SK-N-SH (cell line): ENCODE measurements at regions not wholly inside any gene's neighbourhood (a gene's known extent, or its start where the extent isn't known, plus 50 kb on each side); places are given as distances from the start of the nearest gene placed in this dataset.

ENCODE experiments used
- CTCF ChIA-PET: fragments of 300-600, 350-600 bp; formaldehyde crosslinking; extraction: SDS; loops from one replicate; lab custom pipeline; 2021; lab: Yijun Ruan, JAX
- POLR2A ChIA-PET: fragments of 350-600 bp; sonication (Branson Sonifier 250); formaldehyde crosslinking; extraction: SDS; loops from one replicate; lab custom pipeline; 2020; ENCODE audit warnings: antibody characterized with exemption, inconsistent platforms; lab: Yijun Ruan, JAX
- DNase-seq: peaks from one replicate; pipeline ENCODE4 v3.0.0; 2012
- H2AFZ ChIP-seq: fragments of 200-600 bp; sonication (generic); 2 replicates; pipeline ENCODE4 v1.8.1; 2016; ENCODE audit warnings: antibody characterized with exemption, mild to moderate bottlenecking, low read depth
- H3F3A ChIP-seq: fragments of 200-600 bp; sonication (generic); replicated peaks from 2 replicates; pipeline ENCODE3; 2016; ENCODE audit warnings: antibody characterized with exemption, mild to moderate bottlenecking; ENCODE audit not compliant: insufficient read depth
- H3K27ac ChIP-seq, 2 experiments: fragments of 200-500 bp in 1 of 2; fragments of 200-600 bp in 1 of 2; sonication (Bioruptor generic) in 1 of 2; sonication (generic), shearing (Covaris generic) in 1 of 2; 2 replicates each; pipeline versions ENCODE4 v1.5.1 to v1.6.1; 2014 to 2016; ENCODE audit warnings: low read depth in 2 of 2, inconsistent platforms in 1 of 2, low read length in 1 of 2, mild to moderate bottlenecking in 1 of 2, mixed read lengths in 1 of 2
- H3K27me3 ChIP-seq: fragments of 200-600 bp; sonication (generic), shearing (Covaris generic); 2 replicates; pipeline ENCODE4 v1.6.1; 2016; ENCODE audit warnings: mixed run types; ENCODE audit not compliant: insufficient read depth
- H3K36me3 ChIP-seq, 2 experiments: fragments of 200-500 bp in 1 of 2; fragments of 200-600 bp in 1 of 2; sonication (Bioruptor generic) in 1 of 2; sonication (generic) in 1 of 2; replicated peaks in 1 of 2; 2 replicates each; pipeline versions ENCODE3 to v1.5.1; 2014 to 2016; ENCODE audit warnings: low read length in 1 of 2, mild to moderate bottlenecking in 1 of 2; ENCODE audit not compliant: insufficient read depth in 2 of 2, control insufficient read depth in 1 of 2
- H3K4me1 ChIP-seq, 2 experiments: fragments of 200-500 bp in 1 of 2; fragments of 200-600 bp in 1 of 2; sonication (Bioruptor generic) in 1 of 2; sonication (generic), shearing (Covaris generic) in 1 of 2; 2 replicates each; pipeline versions ENCODE4 v1.5.1 to v1.6.1; 2014 to 2016; ENCODE audit warnings: low read depth in 1 of 2, low read length in 1 of 2, mixed run types in 1 of 2; ENCODE audit not compliant: insufficient read depth in 2 of 2, control insufficient read depth in 1 of 2
- H3K4me2 ChIP-seq: fragments of 200-600 bp; sonication (generic), shearing (Covaris generic); 2 replicates; pipeline ENCODE4 v1.6.1; 2017; ENCODE audit warnings: mixed run types
- H3K4me3 ChIP-seq, 2 experiments: fragments of 200-500 bp in 1 of 2; fragments of 200-600 bp in 1 of 2; sonication (Bioruptor generic) in 1 of 2; sonication (generic), shearing (Covaris generic) in 1 of 2; 2 replicates each; pipeline versions ENCODE4 v1.5.1 to v1.8.1; 2014 to 2016; ENCODE audit warnings: low read depth in 2 of 2, inconsistent platforms in 1 of 2, low read length in 1 of 2, mild to moderate bottlenecking in 1 of 2, mixed read lengths in 1 of 2, moderate library complexity in 1 of 2
- H3K79me2 ChIP-seq: fragments of 200-600 bp; sonication (generic); 2 replicates; pipeline ENCODE4 v1.8.1; 2017; ENCODE audit warnings: mild to moderate bottlenecking; ENCODE audit not compliant: insufficient read depth
- H3K9ac ChIP-seq: fragments of 200-600 bp; sonication (generic); 2 replicates; pipeline ENCODE4 v1.6.1; 2017; ENCODE audit warnings: mixed run types
- H3K9me2 ChIP-seq: fragments of 200-600 bp; sonication (generic); 2 replicates; pipeline ENCODE4 v1.6.1; 2017; ENCODE audit warnings: mixed run types
- H3K9me3 ChIP-seq: fragments of 200-600 bp; sonication (generic); 2 replicates; pipeline ENCODE4 v1.6.1; 2017; ENCODE audit warnings: mixed run types, mild to moderate bottlenecking, moderate library complexity
- H4K20me1 ChIP-seq: fragments of 200-600 bp; sonication (generic); 2 replicates; pipeline ENCODE4 v1.6.1; 2017; ENCODE audit warnings: mild to moderate bottlenecking, mixed run types; ENCODE audit not compliant: insufficient read depth
- ELF1 ChIP-seq: IDR thresholded peaks from 2 replicates; pipeline ENCODE4 v1.4.0; 2012
- EZH2phosphoT487 ChIP-seq: fragments of 200-600 bp; sonication (generic); IDR thresholded peaks from 2 replicates; pipeline ENCODE4 v1.6.1; 2017; ENCODE audit warnings: low read depth, mixed run types, mild to moderate bottlenecking, antibody characterized with exemption, moderate library complexity, borderline replicate concordance
- FOXM1 ChIP-seq: IDR thresholded peaks from 2 replicates; pipeline ENCODE4 v1.4.0; 2012; ENCODE audit warnings: low read depth, mild to moderate bottlenecking
- GABPA ChIP-seq: IDR thresholded peaks from 2 replicates; pipeline ENCODE4 v1.4.0; 2012; ENCODE audit warnings: low read depth, mild to moderate bottlenecking
- GATA2 ChIP-seq: sonication (generic); formaldehyde crosslinking; IDR thresholded peaks from 2 replicates; pipeline ENCODE4 v1.5.0; 2020; ENCODE audit warnings: mild to moderate bottlenecking, missing genetic modification reagents
- NRF1 ChIP-seq: IDR thresholded peaks from 2 replicates; pipeline ENCODE4 v1.6.1; 2012; ENCODE audit warnings: low read depth, mild to moderate bottlenecking, low read length
- POLR2AphosphoS5 ChIP-seq: IDR thresholded peaks from 2 replicates; pipeline ENCODE4 v1.6.1; 2012; ENCODE audit warnings: low read depth, low read length
- RAD21 ChIP-seq: IDR thresholded peaks from 2 replicates; pipeline ENCODE4 v1.6.1; 2012; ENCODE audit warnings: mild to moderate bottlenecking, low read length
- RCOR1 ChIP-seq: fragments of 150-350 bp; IDR thresholded peaks from 2 replicates; pipeline ENCODE4 v1.6.1; 2017; ENCODE audit warnings: antibody characterized with exemption, low read length
- RXRA ChIP-seq: IDR thresholded peaks from 2 replicates; pipeline ENCODE4 v1.4.0; 2012; ENCODE audit warnings: low read depth, mild to moderate bottlenecking, borderline replicate concordance
- SMC3 ChIP-seq: IDR thresholded peaks from 2 replicates; pipeline ENCODE4 v1.6.1; 2012; ENCODE audit warnings: low read depth, low read length, improper control_type of control experiment
- TCF12 ChIP-seq: IDR thresholded peaks from 2 replicates; pipeline ENCODE4 v1.4.0; 2012
- TEAD4 ChIP-seq: IDR thresholded peaks from 2 replicates; pipeline ENCODE4 v1.4.0; 2012; ENCODE audit warnings: mild to moderate bottlenecking, borderline replicate concordance; ENCODE audit not compliant: insufficient read depth
- YY1 ChIP-seq: IDR thresholded peaks from 2 replicates; pipeline ENCODE4 v1.4.0; 2012; ENCODE audit warnings: low read depth, mild to moderate bottlenecking
- TF ChIP-seq, protein P1 (sequence below): IDR thresholded peaks from 2 replicates; pipeline ENCODE4; 2012
- TF ChIP-seq, protein P2 (sequence below): IDR thresholded peaks from 2 replicates; pipeline ENCODE4 v1.4.0; 2012; ENCODE audit warnings: low read depth, borderline replicate concordance
- TF ChIP-seq, protein P3 (sequence below): IDR thresholded peaks from 2 replicates; pipeline ENCODE4 v1.6.1; 2012; ENCODE audit warnings: mild to moderate bottlenecking, low read depth, low read length, moderate library complexity
- TF ChIP-seq, protein P4 (sequence below): IDR thresholded peaks from 2 replicates; pipeline ENCODE4 v1.4.0; 2012; ENCODE audit warnings: low read depth, borderline replicate concordance

DNA sequence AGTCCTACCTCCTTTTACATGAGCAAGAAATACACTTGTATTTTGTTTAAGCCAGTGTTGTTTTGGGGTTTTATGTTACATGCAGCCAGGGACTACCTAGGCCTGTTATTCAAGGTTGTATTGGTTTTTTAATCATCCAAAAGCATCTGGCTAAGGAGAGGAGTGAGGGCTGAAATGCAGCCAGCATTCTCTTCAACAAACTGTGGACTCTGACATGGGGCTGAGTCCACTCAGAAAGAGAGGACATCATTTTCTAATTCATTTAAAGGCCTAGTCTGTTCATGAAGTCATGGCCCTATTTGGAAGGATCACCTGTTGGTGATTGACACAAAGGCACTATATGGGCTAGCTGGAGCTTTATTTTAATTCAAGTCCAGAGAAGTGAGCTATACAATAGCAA is 190.4 kb downstream of the TTLL7 start:
- no peak for DNase-seq
- POLR2A ChIA-PET, result no interaction called here

More for the DNA sequence above, 190.4 kb downstream of the TTLL7 start:
- Histone ChIP-seq H3K27me3 (no peaks in the 10 kb centered on the region), H3K27ac (no peak overlapping the region), H4K20me1 (no peaks in the 10 kb centered on the region), H3K36me3 (no peaks in the 10 kb centered on the region), H2AFZ (no peak overlapping the region), H3K4me2 (no peak overlapping the region), H3K9me2 (no peaks in the 10 kb centered on the region), H3K9ac (no peak overlapping the region), H3K79me2 (no peaks in the 10 kb centered on the region), H3K4me1 (peaks cover 0 to 11% of the 10 kb centered on the region in 2 experiments; a peak in 2 of 4 replicates), H3K9me3 (no peaks in the 10 kb centered on the region), H3K4me3 (no peak overlapping the region), H3F3A (no peaks in the 10 kb centered on the region)
- no peak for TF ChIP-seq RXRA
- no peak for TF ChIP-seq RCOR1
- TF ChIP-seq, protein P1, sequence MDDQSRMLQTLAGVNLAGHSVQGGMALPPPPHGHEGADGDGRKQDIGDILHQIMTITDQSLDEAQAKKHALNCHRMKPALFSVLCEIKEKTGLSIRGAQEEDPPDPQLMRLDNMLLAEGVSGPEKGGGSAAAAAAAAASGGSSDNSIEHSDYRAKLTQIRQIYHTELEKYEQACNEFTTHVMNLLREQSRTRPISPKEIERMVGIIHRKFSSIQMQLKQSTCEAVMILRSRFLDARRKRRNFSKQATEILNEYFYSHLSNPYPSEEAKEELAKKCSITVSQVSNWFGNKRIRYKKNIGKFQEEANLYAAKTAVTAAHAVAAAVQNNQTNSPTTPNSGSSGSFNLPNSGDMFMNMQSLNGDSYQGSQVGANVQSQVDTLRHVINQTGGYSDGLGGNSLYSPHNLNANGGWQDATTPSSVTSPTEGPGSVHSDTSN, result no peak
- no peak for TF ChIP-seq ELF1
- TF ChIP-seq NRF1, result no peak
- no peak for TF ChIP-seq RAD21
- TF ChIP-seq YY1, result no peak
- TF ChIP-seq, protein P2, sequence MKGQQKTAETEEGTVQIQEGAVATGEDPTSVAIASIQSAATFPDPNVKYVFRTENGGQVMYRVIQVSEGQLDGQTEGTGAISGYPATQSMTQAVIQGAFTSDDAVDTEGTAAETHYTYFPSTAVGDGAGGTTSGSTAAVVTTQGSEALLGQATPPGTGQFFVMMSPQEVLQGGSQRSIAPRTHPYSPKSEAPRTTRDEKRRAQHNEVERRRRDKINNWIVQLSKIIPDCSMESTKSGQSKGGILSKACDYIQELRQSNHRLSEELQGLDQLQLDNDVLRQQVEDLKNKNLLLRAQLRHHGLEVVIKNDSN, result no peak
- TF ChIP-seq, protein P3, sequence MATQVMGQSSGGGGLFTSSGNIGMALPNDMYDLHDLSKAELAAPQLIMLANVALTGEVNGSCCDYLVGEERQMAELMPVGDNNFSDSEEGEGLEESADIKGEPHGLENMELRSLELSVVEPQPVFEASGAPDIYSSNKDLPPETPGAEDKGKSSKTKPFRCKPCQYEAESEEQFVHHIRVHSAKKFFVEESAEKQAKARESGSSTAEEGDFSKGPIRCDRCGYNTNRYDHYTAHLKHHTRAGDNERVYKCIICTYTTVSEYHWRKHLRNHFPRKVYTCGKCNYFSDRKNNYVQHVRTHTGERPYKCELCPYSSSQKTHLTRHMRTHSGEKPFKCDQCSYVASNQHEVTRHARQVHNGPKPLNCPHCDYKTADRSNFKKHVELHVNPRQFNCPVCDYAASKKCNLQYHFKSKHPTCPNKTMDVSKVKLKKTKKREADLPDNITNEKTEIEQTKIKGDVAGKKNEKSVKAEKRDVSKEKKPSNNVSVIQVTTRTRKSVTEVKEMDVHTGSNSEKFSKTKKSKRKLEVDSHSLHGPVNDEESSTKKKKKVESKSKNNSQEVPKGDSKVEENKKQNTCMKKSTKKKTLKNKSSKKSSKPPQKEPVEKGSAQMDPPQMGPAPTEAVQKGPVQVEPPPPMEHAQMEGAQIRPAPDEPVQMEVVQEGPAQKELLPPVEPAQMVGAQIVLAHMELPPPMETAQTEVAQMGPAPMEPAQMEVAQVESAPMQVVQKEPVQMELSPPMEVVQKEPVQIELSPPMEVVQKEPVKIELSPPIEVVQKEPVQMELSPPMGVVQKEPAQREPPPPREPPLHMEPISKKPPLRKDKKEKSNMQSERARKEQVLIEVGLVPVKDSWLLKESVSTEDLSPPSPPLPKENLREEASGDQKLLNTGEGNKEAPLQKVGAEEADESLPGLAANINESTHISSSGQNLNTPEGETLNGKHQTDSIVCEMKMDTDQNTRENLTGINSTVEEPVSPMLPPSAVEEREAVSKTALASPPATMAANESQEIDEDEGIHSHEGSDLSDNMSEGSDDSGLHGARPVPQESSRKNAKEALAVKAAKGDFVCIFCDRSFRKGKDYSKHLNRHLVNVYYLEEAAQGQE, result no peak
- TF ChIP-seq FOXM1, result no peak
- TF ChIP-seq SMC3, result no peak
- no peak for TF ChIP-seq GATA2 (CRISPR knock-in tag)
- no peak for TF ChIP-seq TEAD4
- TF ChIP-seq GABPA, result no peak
- TF ChIP-seq EZH2phosphoT487, result no peak
- TF ChIP-seq TCF12, result no peak
- TF ChIP-seq, protein P4, sequence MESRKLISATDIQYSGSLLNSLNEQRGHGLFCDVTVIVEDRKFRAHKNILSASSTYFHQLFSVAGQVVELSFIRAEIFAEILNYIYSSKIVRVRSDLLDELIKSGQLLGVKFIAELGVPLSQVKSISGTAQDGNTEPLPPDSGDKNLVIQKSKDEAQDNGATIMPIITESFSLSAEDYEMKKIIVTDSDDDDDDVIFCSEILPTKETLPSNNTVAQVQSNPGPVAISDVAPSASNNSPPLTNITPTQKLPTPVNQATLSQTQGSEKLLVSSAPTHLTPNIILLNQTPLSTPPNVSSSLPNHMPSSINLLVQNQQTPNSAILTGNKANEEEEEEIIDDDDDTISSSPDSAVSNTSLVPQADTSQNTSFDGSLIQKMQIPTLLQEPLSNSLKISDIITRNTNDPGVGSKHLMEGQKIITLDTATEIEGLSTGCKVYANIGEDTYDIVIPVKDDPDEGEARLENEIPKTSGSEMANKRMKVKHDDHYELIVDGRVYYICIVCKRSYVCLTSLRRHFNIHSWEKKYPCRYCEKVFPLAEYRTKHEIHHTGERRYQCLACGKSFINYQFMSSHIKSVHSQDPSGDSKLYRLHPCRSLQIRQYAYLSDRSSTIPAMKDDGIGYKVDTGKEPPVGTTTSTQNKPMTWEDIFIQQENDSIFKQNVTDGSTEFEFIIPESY, result no peak
- TF ChIP-seq POLR2AphosphoS5, result no peak
- CTCF ChIA-PET, result no interaction called here
